MM.1S (cell line): ENCODE measurements at regions not wholly inside any gene's neighbourhood (a gene's known extent, or its start where the extent isn't known, plus 50 kb on each side); places are given as distances from the start of the nearest gene placed in this dataset.

Experiments used
- EZH2 ChIP-seq: fragments of 300-600 bp; sonication (generic); optimal IDR thresholded peaks from 2 replicates; pipeline ENCODE3; 2017; ENCODE audit warnings: low read depth, mild to moderate bottlenecking, antibody characterized with exemption, low read length, mixed read lengths
- EZH2phosphoT487 ChIP-seq: fragments of 300-600 bp; sonication (generic); IDR thresholded peaks from 2 replicates; pipeline ENCODE4 v1.6.1; 2018; ENCODE audit warnings: antibody characterized with exemption, low read length
- TF ChIP-seq, protein P1 (sequence below): fragments of 300-600 bp; sonication (generic); IDR thresholded peaks from 2 replicates; pipeline ENCODE4 v1.5.1; 2016; ENCODE audit warnings: antibody characterized with exemption, low read length, mixed read lengths

DNA sequence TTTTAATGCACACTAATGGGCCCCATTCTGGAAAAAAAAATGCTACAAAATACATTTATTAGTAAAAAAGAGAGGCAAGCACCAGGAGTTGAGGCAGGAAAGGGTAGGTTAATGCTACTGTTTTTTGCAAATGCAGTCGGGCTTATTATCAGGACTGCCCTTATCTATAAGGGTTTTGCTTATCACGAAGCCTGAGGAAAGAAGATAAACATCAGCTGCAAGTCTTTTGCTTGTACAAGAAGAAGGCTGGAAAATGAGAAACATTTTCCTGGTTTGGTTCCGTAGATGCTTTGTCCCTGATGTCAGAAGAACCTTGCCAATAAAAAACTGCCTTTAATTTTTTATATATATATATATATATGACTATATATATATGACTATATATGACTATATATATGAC lies 189.3 kb upstream of the VGLL2 start:
- TF ChIP-seq, protein P1, sequence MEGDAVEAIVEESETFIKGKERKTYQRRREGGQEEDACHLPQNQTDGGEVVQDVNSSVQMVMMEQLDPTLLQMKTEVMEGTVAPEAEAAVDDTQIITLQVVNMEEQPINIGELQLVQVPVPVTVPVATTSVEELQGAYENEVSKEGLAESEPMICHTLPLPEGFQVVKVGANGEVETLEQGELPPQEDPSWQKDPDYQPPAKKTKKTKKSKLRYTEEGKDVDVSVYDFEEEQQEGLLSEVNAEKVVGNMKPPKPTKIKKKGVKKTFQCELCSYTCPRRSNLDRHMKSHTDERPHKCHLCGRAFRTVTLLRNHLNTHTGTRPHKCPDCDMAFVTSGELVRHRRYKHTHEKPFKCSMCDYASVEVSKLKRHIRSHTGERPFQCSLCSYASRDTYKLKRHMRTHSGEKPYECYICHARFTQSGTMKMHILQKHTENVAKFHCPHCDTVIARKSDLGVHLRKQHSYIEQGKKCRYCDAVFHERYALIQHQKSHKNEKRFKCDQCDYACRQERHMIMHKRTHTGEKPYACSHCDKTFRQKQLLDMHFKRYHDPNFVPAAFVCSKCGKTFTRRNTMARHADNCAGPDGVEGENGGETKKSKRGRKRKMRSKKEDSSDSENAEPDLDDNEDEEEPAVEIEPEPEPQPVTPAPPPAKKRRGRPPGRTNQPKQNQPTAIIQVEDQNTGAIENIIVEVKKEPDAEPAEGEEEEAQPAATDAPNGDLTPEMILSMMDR: no peak
- no peak for TF ChIP-seq EZH2phosphoT487
- no peak for TF ChIP-seq EZH2
